Skin of body (tissue), 1 donor: ENCODE measurements at regions not wholly inside any gene's neighbourhood (a gene's known extent, or its start where the extent isn't known, plus 50 kb on each side); places are given as distances from the start of the nearest gene placed in this dataset.
"Not testable (repeated sequence)": the region's sequence is repeated elsewhere in the genome, so short reads cannot be mapped to it uniquely, and the experiment has no call there.

Experiments
- DNase-seq: peaks from one replicate; lab custom pipeline; 2025; lab: John Stamatoyannopoulos, UW

DNA sequence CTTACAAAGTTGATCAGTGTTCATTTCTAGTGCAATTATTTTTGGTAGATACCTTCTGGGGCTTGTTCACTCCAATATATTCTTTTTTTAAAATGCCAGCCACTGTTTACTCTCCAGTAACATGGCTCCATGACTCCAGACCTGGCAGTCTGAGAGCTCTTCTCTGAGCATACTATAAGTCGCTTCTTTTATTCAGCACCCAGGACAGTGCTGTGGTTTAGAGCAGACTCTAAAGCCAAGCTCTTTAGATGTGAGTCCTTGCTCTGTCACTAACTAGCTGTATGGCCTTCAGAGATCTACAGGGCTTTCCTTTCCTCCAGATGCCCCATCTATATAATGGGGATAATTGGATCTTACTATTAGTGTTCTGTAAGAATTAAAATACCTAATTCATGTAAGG lies 200.2 kb upstream of the FAM241A start:
- no peak for DNase-seq

DNA sequence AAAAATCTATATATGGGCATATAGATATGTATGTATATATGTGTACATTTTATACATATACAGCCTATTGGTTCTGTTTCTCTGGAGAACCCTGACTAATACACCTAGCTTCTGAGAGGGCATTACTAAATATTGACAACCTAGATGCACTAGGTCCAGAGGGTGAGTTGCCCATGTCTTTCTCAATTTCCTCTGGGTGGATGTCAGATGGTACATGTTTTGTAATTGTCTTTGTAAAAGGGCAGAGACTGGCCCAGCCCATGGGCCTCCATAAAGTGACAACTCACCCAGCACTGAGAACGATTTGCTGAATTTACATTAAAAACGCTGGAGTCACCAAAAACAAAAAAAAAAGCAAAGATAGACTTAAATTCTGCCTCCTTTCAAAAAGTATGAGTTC lies 198.5 kb upstream of the FAM241A start:
- DNase-seq: no peak

GRCh38 chr4:111952688-111953087 lies 192.6 kb upstream of the FAM241A start:
- no peak for DNase-seq

- no peak for DNase-seq
Measured at GRCh38 chr4:111954550-111954949, 190.7 kb upstream of the FAM241A start.

DNA sequence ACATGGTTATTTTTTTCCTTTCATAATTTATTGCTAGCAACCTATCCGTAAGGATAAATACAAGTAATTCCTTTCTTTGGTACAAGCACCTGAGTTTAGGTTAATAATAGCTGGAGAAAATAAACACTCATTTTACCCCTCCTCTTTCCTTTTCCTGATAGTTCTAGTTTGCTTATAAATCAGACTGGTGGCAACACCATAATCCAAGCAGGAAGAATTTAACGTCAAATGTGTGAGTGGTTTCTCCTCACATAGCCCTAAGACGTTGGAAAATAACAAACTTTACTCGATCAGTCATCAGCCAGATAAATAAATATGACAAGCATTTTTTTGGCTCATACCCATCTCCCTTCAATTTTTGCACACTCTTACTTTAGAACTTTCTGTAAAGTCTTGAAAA lies 190.3 kb upstream of the FAM241A start:
- DNase-seq: no peak

GRCh38 chr4:111957116-111957515 lies 188.1 kb upstream of the FAM241A start:
- no peak for DNase-seq

- DNase-seq: no peak
Measured at GRCh38 chr4:111957997-111958396, 187.3 kb upstream of the FAM241A start.

DNA sequence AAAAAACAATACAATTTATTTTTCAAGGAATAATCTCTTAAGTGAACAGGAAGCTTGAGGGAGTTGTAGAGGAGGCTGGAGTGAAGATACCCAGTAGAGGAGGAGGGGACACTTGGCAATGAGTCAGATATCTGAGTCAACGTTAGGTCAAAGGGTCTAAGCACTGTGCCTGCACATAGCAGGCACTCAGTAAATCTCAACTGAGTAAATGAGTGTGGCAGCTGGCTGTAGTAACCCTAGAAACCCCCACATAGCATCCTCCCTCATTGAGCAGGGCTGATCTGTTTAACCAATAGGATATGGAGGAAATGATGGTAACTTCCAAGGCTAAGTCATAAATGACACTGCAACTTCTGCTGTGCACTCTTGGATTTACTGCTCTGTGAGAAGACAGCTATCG lies 186.0 kb upstream of the FAM241A start:
- DNase-seq: no peak

GRCh38 chr4:111960241-111960667 lies 185.0 kb upstream of the FAM241A start:
- no peak for DNase-seq

- DNase-seq: not testable (repeated sequence)
Measured at GRCh38 chr4:111961026-111961425, 184.2 kb upstream of the FAM241A start.

- DNase-seq: no peak
Measured at GRCh38 chr4:111961809-111962208, 183.4 kb upstream of the FAM241A start.

DNA sequence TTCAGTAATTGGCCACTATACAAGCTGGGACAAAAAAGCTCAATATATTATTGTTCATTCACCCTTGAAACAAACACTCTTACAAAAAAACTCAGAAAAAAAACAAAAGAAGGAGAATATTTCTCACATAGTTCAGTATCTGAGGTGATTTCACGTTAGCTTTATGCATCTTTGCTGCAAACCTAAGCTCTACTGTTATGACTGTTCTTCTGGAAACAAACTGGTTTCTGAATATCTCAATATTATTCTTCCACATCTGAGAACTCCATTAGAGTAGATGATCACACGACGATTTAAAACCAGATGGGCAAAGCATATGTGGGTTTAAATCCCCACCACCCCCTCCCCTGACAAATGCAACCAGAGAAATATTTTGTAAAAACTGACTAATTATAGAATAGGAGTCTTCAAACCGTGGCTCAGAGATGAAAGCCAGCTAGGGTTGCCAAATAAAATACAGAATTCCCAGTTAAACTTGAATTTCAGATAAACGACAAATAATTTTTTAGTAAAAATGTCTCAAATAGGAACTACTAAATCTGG lies 182.0 kb upstream of the FAM241A start:
- DNase-seq: no peak

DNA sequence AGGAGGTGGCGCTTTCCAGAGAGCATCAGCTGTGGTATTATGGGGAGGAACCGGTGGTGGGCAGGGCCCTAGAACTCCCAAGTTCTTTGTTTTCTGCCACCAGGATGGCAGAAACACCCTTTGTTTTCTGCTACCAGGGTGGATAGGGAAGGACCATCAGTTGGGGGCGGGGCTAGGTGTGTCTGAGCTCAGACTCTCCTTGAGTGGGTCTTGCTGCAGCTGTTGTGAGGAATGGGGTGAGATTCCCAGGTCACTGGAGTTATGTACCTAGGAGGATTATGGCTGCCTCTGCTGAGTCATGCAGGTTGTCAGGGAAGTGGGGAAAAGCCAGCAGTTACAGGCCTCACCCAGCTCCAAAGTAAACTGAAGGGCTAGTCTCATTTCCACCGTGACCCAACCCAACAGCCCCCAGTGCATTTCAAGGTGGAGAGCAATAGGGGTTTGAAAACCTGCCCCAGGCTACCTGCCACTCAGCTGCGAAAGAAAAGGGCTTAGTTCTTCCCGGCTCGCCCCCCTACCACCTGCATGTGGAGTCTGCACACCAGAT lies 167.8 kb upstream of the FAM241A start:
- no peak for DNase-seq

DNA sequence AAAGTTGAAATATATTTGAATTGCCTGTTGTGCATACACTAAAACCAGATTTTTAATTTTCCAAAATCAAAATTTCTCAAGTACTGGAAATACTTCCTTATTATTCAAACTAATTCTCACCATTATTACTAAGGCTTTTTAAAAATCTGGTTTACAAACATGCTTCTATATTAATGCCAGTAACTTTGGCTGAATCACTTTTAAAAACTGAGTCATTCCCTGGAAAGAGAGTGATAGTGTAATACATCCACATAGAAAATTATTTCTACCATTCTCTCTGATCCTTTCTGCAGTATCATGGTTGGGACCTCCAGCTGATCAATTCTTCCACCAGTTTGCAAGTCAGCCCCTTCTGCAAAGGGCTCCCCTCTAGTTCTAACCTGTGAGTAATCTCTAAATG lies 165.3 kb upstream of the FAM241A start:
- DNase-seq: no peak

DNA sequence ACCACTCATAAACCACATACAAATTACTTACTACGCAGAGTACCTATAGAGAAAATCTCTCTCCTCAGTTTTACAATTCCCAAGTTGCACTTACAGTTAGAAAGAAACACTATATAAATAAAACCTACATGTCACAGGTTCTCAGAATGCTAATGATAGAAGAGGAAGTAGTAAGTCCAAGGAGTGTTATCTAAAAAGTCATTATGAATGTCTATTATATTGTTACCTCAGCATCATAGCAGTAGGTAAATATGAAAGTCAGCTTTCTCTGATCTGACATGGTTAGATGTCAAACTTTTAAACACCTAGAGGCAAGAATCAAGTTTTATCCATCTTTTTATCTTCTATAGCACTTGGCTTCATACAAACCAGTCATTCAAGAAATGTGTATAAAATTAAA lies 163.2 kb upstream of the FAM241A start:
- DNase-seq: no peak

DNA sequence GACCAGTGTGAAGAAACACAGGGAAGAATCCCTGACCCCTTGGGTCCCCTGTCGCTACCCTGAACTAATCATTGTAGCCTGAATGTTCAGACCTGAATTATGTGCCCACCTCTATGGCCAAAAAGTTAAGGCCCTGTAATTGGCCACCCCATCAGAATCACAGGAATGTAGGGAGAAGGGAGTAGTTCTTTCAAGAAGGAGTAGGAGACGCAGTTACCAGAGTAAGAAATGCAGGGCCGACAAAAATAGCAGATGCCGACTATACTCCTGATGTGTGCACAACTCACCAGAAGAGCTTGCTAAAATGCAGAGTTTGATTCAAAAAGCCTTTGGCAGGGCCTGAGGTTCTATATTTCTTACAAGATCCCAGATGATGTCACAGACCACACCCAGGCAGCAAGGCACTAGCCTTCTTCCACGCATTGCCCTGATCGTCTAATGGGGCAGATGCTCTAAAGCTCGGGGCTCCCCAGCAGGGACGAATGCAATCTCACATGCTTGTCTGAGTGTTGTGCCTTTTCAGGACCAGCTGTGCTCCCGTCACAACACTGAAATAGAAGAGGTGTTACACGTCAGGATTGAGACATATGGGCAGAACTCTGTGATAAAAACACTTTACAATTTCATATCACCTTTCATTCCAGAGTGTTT lies 161.0 kb upstream of the FAM241A start:
- DNase-seq: no peak

DNA sequence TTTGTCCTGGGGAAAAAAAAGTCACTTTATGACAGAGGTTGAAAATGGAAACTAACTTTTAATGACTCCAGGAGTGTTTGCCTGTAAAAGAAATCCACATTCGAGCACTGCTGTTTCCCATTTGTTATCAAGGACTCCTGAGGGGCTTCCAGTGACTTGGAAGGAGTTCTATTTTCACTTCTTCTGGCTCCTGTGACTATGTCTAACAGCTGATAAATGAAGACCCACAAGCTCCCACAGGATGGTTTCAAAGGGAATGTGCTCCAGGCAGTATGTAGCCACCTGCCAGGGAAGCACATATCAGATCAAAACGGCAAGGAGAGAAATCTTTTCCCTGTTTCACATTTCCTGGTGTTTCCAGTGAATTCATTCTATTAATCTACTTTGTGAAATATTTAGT lies 159.8 kb upstream of the FAM241A start:
- no peak for DNase-seq

- DNase-seq: no peak
Measured at GRCh38 chr4:111986095-111986494, 159.2 kb upstream of the FAM241A start.

DNA sequence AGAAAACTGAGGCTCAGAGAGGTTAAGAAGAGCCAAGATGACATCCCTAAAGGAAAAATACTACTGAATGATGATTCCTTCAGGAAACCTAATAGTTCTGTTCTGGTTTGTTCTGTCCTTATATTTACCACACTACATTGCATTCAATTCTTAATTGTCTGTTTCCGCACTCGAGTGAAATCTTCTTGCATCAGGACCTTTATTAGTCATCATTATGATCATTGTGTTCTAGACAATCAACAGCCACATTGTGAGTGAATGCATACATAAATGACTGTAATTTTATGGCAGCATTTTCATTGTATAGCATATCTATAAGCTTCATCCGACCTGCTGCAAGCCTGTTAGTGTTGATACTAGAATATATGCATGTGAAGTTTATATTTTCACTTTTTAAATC lies 156.7 kb upstream of the FAM241A start:
- no peak for DNase-seq

- DNase-seq: no peak
Measured at GRCh38 chr4:111989817-111990216, 155.4 kb upstream of the FAM241A start.

- DNase-seq: no peak
Measured at GRCh38 chr4:111991163-111991562, 154.1 kb upstream of the FAM241A start.

DNA sequence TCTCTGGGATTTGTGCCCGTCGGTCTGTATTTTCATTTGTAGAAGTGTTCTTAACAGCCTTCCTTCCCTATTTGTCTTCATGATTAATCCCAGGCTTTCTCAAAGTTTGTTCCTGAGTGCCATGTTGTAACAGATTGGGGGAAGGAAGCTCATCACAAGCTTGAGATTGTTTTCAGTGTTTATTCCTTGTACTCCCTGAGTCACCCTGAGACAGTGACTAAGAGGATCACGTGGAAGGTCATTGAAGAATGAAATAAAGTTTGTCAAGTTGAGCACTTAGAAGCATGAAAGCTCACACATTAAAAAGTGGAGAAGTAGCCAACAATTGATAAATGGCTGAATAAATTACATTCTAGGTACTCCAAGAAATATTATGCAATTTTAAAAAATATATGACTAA lies 153.5 kb upstream of the FAM241A start:
- DNase-seq: no peak

GRCh38 chr4:111992351-111993168 lies 152.7 kb upstream of the FAM241A start:
- no peak for DNase-seq
